HG03460 (cell line): ENCODE measurements at regions not wholly inside any gene's neighbourhood (a gene's known extent, or its start where the extent isn't known, plus 50 kb on each side); places are given as distances from the start of the nearest gene placed in this dataset.

ENCODE experiments used
- ATAC-seq: cut with Tn5 transposase; IDR thresholded peaks from one replicate; pipeline ENCODE4 v1.9.1; 2021; ENCODE audit not compliant: unreplicated experiment

GRCh38 chr4:4808086-4808485 is 51.4 kb upstream of the MSX1 start:
- ATAC-seq = no peak

GRCh38 chr4:4805887-4806286 is 53.6 kb upstream of the MSX1 start:
- ATAC-seq = no peak

GRCh38 chr4:4803912-4804296 is 55.6 kb upstream of the MSX1 start:
- ATAC-seq = no peak

GRCh38 chr4:4803216-4803911 is 56.1 kb upstream of the MSX1 start:
- ATAC-seq = no peak

GRCh38 chr4:4800646-4801408 is 58.6 kb upstream of the MSX1 start:
- no peak for ATAC-seq

- no peak for ATAC-seq
Measured at GRCh38 chr4:4794421-4794820, 65.0 kb upstream of the MSX1 start.

- no peak for ATAC-seq
Measured at GRCh38 chr4:4792466-4792865, 67.0 kb upstream of the MSX1 start.

- ATAC-seq = no peak
Measured at GRCh38 chr4:4791299-4792111, 68.0 kb upstream of the MSX1 start.

- no peak for ATAC-seq
Measured at GRCh38 chr4:4789462-4789861, 70.0 kb upstream of the MSX1 start.

- ATAC-seq = no peak
Measured at GRCh38 chr4:4788573-4788972, 70.9 kb upstream of the MSX1 start.

- no peak for ATAC-seq
Measured at GRCh38 chr4:4787421-4787820, 72.0 kb upstream of the MSX1 start.

- ATAC-seq = no peak
Measured at GRCh38 chr4:4784379-4784778, 75.1 kb upstream of the MSX1 start.

GRCh38 chr4:4783847-4784246 is 75.6 kb upstream of the MSX1 start:
- no peak for ATAC-seq

GRCh38 chr4:4782969-4783368 is 76.5 kb upstream of the MSX1 start:
- no peak for ATAC-seq

GRCh38 chr4:4781936-4782707 is 77.3 kb upstream of the MSX1 start:
- no peak for ATAC-seq

GRCh38 chr4:4780729-4781244 is 78.7 kb upstream of the MSX1 start:
- no peak for ATAC-seq

- no peak for ATAC-seq
Measured at GRCh38 chr4:4779486-4779885, 80.0 kb upstream of the MSX1 start.

- ATAC-seq = no peak
Measured at GRCh38 chr4:4779054-4779453, 80.4 kb upstream of the MSX1 start.

GRCh38 chr4:4778554-4778953 is 80.9 kb upstream of the MSX1 start:
- ATAC-seq = no peak

- no peak for ATAC-seq
Measured at GRCh38 chr4:4776934-4777333, 82.5 kb upstream of the MSX1 start.

GRCh38 chr4:4776335-4776734 is 83.1 kb upstream of the MSX1 start:
- ATAC-seq = no peak
